Mammary epithelial cell (primary cell): ENCODE measurements at regions not wholly inside any gene's neighbourhood (a gene's known extent, or its start where the extent isn't known, plus 50 kb on each side); places are given as distances from the start of the nearest gene placed in this dataset.

ENCODE experiments used
- EZH2 ChIP-seq: IDR thresholded peaks from 2 replicates; pipeline ENCODE4 v1.6.1; 2012; ENCODE audit warnings: low read length, inconsistent platforms, borderline replicate concordance
- TF ChIP-seq, protein P1 (sequence below), 2 donors: IDR thresholded peaks in 1 of 2; conservative IDR thresholded peaks in 1 of 2; 2 replicates each; pipeline ENCODE4 v1.5.1; 2011 to 2012; ENCODE audit warnings: inconsistent platforms in 2 of 2, low read length in 2 of 2, mild to moderate bottlenecking in 2 of 2, control low read depth in 1 of 2, low read depth in 1 of 2; ENCODE audit not compliant: insufficient read depth in 1 of 2; ENCODE audit errors: extremely low read depth in 1 of 2

GRCh38 chr2:156175946-156176345, 156.6 kb downstream of the NR4A2 start:
- TF ChIP-seq, protein P1, sequence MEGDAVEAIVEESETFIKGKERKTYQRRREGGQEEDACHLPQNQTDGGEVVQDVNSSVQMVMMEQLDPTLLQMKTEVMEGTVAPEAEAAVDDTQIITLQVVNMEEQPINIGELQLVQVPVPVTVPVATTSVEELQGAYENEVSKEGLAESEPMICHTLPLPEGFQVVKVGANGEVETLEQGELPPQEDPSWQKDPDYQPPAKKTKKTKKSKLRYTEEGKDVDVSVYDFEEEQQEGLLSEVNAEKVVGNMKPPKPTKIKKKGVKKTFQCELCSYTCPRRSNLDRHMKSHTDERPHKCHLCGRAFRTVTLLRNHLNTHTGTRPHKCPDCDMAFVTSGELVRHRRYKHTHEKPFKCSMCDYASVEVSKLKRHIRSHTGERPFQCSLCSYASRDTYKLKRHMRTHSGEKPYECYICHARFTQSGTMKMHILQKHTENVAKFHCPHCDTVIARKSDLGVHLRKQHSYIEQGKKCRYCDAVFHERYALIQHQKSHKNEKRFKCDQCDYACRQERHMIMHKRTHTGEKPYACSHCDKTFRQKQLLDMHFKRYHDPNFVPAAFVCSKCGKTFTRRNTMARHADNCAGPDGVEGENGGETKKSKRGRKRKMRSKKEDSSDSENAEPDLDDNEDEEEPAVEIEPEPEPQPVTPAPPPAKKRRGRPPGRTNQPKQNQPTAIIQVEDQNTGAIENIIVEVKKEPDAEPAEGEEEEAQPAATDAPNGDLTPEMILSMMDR (conservative IDR thresholded peaks at IDR 0.05 in 1 of 2, IDR thresholded peaks at IDR 0.05 in 1 of 2; ENCODE audit: extremely low read depth in 1 of 2, insufficient read depth in 1 of 2, low read depth in 1 of 2, low read length in 2 of 2) = no peak
- no peak for TF ChIP-seq EZH2
